ENCODE measurements at regions not wholly inside any gene's neighbourhood (a gene's known extent, or its start where the extent isn't known, plus 50 kb on each side); places are given as distances from the start of the nearest gene placed in this dataset.

DNA sequence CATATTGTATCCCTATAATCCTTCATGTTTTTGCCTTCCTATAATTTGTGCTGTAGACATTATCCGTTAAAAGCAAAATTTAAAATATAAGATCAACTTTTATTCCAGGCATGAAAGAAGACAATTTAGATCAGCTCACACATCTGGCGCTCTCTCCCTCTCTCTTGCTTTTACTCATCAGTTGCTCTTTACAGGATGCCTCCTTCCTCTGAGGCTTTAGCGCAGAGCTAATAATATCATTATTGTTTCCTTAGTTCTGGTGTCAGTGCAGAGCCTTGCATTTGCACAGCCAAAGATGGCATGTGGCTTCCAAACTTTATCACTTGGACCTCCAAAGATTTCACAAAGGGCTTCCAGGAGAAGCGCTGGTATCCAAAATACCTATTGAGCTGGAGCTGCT is 295.1 kb downstream of the FGF9 start:
- Histone ChIP-seq H3K27ac (ENCODE audit: poor library complexity, severe bottlenecking) (no peak overlapping the region), H3K36me3 (ENCODE audit: low read depth) (no peaks in the 10 kb centered on the region), H3K27me3 (ENCODE audit: insufficient read depth, poor library complexity, severe bottlenecking) (no peaks in the 10 kb centered on the region), H3K4me1 (ENCODE audit: insufficient read depth, poor library complexity, severe bottlenecking) (no peaks in the 10 kb centered on the region), H3K4me3 (ENCODE audit: severe bottlenecking) (no peak overlapping the region), H3K9me3 (ENCODE audit: severe bottlenecking) (no peaks in the 10 kb centered on the region)
- TF ChIP-seq, protein P1, sequence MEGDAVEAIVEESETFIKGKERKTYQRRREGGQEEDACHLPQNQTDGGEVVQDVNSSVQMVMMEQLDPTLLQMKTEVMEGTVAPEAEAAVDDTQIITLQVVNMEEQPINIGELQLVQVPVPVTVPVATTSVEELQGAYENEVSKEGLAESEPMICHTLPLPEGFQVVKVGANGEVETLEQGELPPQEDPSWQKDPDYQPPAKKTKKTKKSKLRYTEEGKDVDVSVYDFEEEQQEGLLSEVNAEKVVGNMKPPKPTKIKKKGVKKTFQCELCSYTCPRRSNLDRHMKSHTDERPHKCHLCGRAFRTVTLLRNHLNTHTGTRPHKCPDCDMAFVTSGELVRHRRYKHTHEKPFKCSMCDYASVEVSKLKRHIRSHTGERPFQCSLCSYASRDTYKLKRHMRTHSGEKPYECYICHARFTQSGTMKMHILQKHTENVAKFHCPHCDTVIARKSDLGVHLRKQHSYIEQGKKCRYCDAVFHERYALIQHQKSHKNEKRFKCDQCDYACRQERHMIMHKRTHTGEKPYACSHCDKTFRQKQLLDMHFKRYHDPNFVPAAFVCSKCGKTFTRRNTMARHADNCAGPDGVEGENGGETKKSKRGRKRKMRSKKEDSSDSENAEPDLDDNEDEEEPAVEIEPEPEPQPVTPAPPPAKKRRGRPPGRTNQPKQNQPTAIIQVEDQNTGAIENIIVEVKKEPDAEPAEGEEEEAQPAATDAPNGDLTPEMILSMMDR (IDR thresholded peaks at IDR 0.05; ENCODE audit: poor library complexity, severe bottlenecking), result no peak
- no peak for ATAC-seq (ENCODE audit: low read depth)
- DNase-seq (ENCODE audit: low spot score), result no peak

DNA sequence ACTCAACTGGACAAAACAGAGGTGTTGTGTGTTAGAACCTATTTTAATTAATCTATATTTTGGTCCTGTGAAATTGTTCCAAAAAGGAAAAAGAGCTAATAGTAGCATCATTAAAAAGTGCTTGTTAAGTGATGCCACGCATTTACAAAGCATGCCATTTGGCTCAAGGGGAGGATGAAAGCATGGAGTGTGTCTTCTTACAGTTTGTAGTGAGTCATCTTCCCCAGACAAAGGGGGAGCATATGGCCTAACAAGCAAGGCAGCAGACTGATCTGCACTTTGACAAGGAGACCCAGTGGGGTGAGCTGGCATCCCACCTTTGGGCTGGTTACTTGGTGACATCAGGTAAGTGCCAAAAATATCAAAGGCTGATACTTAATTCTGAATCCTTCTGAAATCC is 297.0 kb downstream of the FGF9 start:
- TF ChIP-seq, protein P1 (IDR thresholded peaks at IDR 0.05; ENCODE audit: poor library complexity, severe bottlenecking), result no peak
- no peaks in the 10 kb centered on the region for H3K4me1 ChIP-seq (ENCODE audit: insufficient read depth, poor library complexity, severe bottlenecking)
- no peaks in the 10 kb centered on the region for H3K27me3 ChIP-seq (ENCODE audit: insufficient read depth, poor library complexity, severe bottlenecking)
- no peak for ATAC-seq (ENCODE audit: low read depth)
- no peaks in the 10 kb centered on the region for H3K36me3 ChIP-seq (ENCODE audit: low read depth)
- H3K4me3 ChIP-seq (ENCODE audit: severe bottlenecking), result no peak overlapping the region
- no peaks in the 10 kb centered on the region for H3K9me3 ChIP-seq (ENCODE audit: severe bottlenecking)
- H3K27ac ChIP-seq (ENCODE audit: poor library complexity, severe bottlenecking), result no peak overlapping the region
- DNase-seq (ENCODE audit: low spot score), result no peak

DNA sequence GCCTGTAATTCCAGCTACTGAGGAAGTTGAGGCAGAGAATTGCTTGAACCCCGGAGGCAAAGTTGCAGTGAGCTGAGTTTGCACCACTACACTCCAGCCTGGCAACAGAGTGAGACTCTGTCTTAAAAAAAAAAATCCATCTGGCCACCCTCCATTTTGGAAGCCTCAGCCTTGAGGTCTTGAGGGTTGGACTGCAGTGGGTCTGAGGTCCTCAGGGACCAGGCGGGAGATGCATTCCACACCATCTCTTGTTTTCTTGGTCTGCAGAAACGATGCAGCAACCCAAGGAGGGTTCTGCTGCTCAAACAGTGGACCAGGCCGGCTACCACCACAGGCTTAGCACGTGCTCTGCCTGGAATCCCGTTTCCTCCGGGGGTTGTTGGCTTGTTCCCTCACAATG is 299.3 kb downstream of the FGF9 start:
- no peak overlapping the region for H3K4me3 ChIP-seq (ENCODE audit: severe bottlenecking)
- DNase-seq (ENCODE audit: low spot score) (no peak), ATAC-seq (ENCODE audit: low read depth) (no peak)
- H3K36me3 ChIP-seq (ENCODE audit: low read depth), result no peaks in the 10 kb centered on the region
- no peaks in the 10 kb centered on the region for H3K4me1 ChIP-seq (ENCODE audit: insufficient read depth, poor library complexity, severe bottlenecking)
- no peak overlapping the region for H3K27ac ChIP-seq (ENCODE audit: poor library complexity, severe bottlenecking)
- TF ChIP-seq, protein P1 (IDR thresholded peaks at IDR 0.05; ENCODE audit: poor library complexity, severe bottlenecking), result no peak
- H3K9me3 ChIP-seq (ENCODE audit: severe bottlenecking), result no peaks in the 10 kb centered on the region
- H3K27me3 ChIP-seq (ENCODE audit: insufficient read depth, poor library complexity, severe bottlenecking), result no peaks in the 10 kb centered on the region

DNA sequence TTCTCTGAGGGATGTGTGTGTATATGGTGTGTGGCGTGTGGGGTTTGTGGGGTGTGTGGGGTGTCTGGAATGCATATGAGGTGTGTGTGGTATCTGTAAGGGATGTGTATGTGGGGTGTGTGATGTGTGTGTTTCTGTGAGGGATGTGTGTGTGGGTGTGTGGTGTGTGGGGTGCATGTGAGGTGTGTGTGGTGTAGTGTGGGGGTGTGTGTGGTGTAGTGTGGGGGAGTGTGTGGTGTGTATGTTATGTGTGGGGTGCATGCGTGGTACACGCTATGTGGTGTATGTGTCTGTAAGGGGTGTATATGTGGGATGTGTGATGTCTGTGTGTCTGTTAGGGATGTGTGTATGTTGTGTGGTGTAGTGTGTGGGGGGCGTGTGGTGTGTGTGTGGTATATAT is 300.0 kb downstream of the FGF9 start:
- Histone ChIP-seq H3K4me1 (ENCODE audit: insufficient read depth, poor library complexity, severe bottlenecking) (no peaks in the 10 kb centered on the region), H3K4me3 (ENCODE audit: severe bottlenecking) (no peak overlapping the region), H3K27ac (ENCODE audit: poor library complexity, severe bottlenecking) (no peak overlapping the region), H3K9me3 (ENCODE audit: severe bottlenecking) (no peaks in the 10 kb centered on the region), H3K36me3 (ENCODE audit: low read depth) (no peaks in the 10 kb centered on the region), H3K27me3 (ENCODE audit: insufficient read depth, poor library complexity, severe bottlenecking) (no peaks in the 10 kb centered on the region)
- ATAC-seq (ENCODE audit: low read depth) (no peak), DNase-seq (ENCODE audit: low spot score) (no peak)
- TF ChIP-seq, protein P1 (IDR thresholded peaks at IDR 0.05; ENCODE audit: poor library complexity, severe bottlenecking), result no peak

DNA sequence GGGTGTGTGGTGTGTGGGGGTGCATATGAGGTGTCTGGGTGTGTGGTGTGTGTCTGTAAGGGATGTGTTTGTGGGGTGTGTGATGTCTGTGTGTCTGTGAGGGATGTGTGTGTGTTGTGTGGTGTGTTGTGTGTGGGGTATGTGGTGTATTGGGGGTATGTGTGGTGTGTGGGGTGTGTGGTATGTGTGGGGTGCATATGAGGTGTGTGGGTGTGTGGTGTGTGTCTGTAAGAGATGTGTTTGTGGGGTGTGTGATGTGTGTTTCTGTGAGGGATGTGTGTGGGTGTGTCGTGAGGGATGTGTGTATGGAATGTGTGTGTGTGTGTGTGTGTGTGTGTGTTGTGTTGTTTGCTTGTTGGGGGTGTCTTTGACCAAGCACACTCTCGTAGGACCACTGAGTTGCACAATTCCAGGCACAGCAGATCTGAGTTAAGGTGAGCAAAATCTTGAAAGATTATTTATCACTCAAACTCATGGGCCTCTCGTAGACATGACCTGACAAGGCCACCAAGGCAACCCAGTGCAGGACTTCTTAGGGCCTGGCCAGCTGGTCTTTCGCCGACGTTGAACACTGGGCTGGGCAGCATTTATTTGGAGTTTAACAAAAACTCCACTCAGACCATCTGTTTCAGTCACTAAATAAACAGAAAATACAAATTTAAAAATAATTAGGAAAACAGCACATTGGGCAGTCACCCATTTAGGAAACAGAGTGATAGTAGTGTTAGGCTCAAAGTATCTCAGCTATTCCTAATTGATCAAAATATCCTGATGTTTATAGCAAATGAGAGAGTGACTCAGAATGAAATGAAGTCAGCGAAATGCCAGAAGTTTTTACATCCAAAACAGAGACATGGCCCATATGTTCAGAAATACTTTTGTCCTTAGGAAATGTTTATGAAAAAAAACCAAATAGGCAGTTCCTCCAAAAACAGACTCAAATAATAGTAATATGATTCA is 301.1 kb downstream of the FGF9 start:
- TF ChIP-seq, protein P1 (IDR thresholded peaks at IDR 0.05; ENCODE audit: poor library complexity, severe bottlenecking), result no peak
- Histone ChIP-seq H3K4me1 (ENCODE audit: insufficient read depth, poor library complexity, severe bottlenecking) (no peaks in the 10 kb centered on the region), H3K36me3 (ENCODE audit: low read depth) (no peaks in the 10 kb centered on the region), H3K27me3 (ENCODE audit: insufficient read depth, poor library complexity, severe bottlenecking) (no peaks in the 10 kb centered on the region), H3K27ac (ENCODE audit: poor library complexity, severe bottlenecking) (no peak overlapping the region), H3K9me3 (ENCODE audit: severe bottlenecking) (no peaks in the 10 kb centered on the region), H3K4me3 (ENCODE audit: severe bottlenecking) (no peak overlapping the region)
- ATAC-seq (ENCODE audit: low read depth) (no peak), DNase-seq (ENCODE audit: low spot score) (no peak)
